NCI-H748 (cell line): ENCODE measurements at regions not wholly inside any gene's neighbourhood (a gene's known extent, or its start where the extent isn't known, plus 50 kb on each side); places are given as distances from the start of the nearest gene placed in this dataset.
"Not testable (repeated sequence)": the region's sequence is repeated elsewhere in the genome, so short reads cannot be mapped to it uniquely, and the experiment has no call there.

Experiments
- DNase-seq: peaks from one replicate; lab custom pipeline; 2025; ENCODE audit not compliant: unreplicated experiment; lab: John Stamatoyannopoulos, UW

GRCh38 chr7:98727146-98727709 lies 110.1 kb downstream of the NPTX2 start:
- no peak for DNase-seq

DNA sequence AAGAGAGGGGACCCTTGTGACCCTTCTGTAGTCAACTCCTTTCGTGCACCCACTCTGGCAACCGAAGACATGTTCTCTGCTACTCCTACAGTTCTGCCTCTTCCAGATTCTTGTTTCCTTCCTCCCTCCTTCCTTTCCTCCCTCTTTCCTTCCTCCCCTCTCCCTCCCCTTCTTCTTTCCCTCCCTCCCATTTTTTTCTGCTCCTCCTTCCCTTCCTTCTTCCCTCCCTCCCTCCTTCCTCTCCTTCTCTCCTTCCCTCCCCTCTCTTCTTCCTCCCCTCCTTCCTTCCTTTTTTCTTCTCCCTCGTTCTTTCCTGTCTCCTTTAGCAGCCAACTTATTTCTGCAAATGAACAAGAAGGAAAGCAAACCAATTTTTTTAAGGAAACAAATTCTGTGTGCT lies 111.5 kb downstream of the NPTX2 start:
- no peak for DNase-seq

DNA sequence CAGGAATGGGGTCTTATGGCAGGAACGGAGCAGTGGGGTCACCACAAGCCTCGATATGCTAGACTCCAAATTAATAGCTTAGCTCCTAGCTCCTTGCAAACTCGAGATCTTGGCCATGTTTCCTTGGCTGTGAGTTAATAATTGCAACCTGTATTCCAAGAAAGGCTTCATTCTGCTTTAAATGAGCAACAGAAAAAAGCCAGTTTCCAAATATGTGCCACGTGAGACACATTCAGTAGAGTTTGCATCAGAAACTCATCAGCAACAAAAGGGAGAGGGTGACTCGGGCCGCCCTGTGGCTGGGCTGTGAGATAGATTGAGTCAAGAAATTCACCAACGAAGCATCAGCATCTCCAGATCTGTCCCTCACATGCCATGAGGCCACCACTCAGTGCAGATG lies 112.0 kb downstream of the NPTX2 start:
- DNase-seq, result no peak

GRCh38 chr7:98730326-98730725 lies 113.2 kb downstream of the NPTX2 start:
- DNase-seq, result no peak

DNA sequence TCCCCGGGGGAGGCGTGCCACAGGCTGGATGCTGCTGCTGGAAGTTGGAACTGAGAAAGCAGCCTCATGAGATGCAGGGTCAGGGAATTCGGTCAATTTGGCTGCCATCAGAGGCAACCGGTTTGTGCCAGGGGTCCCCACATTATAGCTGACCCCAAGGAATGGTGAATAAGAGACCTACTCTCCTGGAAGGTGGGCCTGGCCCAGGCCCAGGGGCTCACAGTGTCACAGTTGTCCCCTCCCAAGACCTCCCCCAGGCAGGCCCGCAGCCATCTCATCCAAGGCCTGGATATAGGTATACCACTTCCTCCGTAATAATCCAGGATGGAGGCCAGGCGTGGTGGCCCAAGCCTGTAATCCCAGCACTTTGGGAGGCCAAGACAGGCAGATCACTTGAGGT lies 114.6 kb downstream of the NPTX2 start:
- DNase-seq, result no peak

DNA sequence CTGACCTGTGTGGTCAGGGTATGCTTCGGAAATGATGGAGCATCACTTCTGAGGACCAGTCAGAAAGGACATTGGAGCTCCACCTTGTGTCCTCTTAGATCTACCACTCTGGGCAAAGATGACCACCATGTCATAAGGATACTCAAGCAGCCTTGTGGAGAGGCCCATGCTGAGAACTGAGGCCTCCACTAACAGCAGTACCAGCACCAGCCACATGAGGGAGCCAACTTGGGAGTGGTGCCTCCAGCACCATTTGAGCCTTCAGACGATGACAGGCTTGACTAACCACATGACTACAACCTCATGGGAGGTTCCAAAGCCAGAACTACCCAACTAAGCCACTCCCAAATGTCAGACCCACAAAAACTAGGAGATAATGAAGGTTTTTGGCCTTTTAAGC lies 116.0 kb downstream of the NPTX2 start:
- DNase-seq, result peak; percentile 55

- no peak for DNase-seq
Observed at GRCh38 chr7:98735801-98736200, 118.7 kb downstream of the NPTX2 start.

GRCh38 chr7:98736461-98736860 lies 119.4 kb downstream of the NPTX2 start:
- DNase-seq, result not testable (repeated sequence)

- no peak for DNase-seq
Observed at GRCh38 chr7:98737176-98737575, 120.1 kb downstream of the NPTX2 start.

DNA sequence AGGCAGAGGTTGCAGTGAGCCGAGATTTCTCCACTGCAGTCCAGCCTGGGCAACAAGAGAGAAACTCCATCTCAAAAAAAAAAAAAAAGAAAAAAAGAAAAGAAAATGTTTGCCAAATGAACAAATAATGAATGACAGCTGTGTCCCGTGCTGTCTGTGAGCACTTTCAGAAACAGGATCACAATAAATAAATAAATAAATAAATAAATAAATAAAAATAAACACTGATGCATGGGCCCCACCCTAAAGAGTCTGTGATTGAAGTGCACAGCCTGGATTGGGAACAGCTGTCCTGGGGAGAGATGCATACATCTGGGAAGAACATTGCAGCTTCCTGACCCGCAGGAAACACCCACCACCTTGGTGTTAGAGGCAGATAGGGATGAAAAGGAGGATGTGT lies 123.6 kb downstream of the NPTX2 start:
- no peak for DNase-seq

DNA sequence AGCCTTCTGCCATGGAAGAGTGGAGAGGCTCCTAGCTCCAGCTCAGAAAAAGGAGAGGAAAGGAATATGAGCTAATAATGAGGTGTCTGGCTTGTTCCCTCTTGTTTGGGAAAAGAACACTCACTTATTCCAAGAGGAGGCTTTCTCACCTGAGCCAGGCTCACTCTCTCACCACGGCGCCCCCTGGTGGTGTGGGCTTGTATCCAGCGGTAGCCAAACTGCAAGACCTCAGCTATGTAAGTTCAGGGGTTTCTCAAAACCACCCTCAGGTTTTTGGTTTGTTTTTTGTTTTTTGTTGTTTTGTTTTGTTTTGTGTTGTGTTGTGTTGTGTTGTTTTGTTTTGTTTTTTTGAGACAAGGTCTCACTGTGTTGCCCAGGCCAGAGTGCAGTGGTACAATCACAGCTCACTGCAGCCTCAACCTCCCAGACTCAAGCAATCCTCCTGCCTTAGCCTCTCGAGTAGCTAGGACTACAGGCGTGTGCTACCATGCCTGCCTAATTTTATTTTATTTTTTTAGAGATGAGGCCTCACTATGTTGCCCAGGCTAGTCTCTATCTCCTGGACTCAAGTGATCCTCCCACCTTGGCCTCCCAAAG lies 124.0 kb downstream of the TMEM130 start:
- peak; percentile 78 for DNase-seq

DNA sequence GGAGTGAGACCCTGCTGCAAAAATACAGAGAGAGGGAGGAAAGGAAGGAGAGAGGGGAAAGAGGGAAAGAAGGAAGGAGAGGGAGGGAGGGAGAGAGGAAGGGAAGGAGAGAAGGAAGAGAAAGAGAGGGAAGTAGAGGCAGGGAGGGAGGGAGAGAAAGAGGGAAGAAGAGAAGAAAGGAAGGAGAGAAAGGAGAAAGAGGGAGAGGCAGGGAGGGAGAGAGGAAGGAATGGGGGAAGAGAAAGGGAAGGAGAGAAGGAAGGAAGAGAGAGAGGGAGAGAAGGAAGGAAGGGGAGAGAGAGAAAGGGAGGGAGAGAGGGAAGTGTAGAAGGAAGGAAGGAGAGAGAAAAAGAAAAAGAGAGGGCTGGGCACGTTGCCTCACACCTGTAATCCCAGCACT lies 121.7 kb downstream of the TMEM130 start:
- DNase-seq, result no peak

DNA sequence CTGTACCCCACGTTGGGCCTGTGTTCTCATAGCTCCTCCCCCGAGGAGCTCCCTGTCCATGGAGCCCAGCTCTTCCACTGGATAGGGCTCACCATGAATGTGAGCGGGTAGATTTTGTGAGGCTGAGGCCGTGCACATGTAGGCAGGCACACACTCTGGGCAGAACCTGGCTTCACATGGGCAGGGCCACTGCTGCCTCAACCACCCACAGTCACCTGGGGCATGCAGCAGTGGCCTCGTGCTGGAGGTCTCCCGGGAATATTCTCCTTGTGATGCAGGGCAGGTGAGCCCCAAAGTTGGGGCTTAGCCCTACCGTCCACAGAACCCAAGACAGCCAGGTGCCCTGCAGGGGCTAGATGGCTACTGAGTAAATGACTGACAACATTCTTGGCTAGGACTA lies 116.6 kb downstream of the TMEM130 start:
- no peak for DNase-seq

DNA sequence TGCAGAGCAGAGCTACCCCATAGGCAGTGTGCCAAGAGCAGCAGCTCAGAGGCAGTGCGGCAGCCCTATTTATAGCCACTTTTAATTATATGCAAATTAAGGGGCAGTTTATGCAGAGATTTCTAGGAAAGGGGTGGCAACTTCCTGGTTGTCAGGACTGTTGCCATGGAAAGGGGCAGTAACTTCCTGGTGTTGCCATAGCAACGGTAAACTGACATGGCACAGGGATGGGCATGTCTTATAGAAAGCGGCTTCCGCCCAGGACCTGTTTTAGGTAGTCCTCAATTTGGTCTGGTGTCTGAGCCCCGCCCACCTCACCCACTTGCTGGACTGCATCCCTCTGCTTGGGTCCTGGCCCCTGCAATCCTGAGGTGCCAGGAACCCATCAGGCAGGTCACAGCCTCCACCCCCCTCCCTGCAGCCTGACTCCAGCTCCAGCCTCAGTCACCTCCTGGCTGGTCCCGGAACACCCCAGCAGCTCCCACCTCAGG lies 115.8 kb downstream of the TMEM130 start:
- peak; percentile 60 for DNase-seq

DNA sequence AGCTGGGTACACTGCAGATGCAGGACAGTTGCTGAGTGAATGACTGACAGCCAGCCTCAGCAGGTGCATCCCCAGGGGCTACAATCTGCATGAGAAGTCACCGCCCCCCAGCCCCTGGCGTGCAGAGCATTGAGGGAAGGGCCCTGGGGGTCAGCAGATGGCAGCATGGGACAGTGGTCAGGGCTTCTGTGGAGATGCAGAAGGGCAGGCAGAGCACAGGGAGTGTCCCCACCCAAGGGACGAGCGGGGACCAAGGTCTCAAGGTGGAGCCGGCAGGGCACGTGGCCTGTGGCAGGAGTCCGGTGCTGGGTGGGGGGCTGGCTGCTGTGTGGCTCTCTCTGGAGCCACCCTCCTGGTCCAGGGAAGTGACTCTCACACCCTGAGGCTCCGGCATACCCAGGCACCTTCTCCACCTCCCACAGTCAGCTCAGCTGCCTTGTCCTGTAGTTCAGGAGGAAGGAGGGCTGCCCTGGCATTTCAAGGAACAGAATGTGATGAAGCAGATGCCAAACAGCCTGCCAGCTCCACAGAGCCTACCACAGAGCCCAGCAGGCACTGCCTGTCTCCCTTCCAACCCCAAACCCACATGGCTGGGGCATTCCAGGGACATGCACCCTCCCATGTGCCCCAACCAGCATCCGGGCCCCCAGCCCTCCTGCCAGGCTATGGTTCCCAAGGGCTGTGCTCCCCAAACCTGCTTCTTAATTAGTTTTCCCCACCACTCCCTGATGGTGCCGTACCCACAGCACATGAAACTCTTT lies 114.5 kb downstream of the TMEM130 start:
- DNase-seq, result peak; percentile 36

DNA sequence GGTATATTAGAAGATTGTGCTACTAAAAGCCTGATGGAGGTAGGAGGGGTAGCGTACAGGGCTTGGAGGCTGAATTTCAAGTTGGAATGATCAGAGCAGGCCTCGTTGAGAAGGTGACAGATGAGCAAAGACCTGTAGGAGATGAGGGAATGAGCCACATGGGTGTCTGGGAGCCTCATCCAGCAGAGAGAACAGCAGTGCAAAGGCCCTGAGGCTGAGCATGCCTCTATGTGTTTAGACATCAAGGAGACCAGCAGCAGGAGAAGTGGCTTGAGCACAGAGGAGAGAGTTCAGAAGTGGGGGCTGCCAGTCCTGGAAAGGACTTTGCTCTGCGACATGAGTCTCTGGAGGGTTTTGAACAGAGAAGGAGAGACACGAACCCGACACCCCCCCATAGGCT lies 111.7 kb downstream of the TMEM130 start:
- DNase-seq, result no peak

DNA sequence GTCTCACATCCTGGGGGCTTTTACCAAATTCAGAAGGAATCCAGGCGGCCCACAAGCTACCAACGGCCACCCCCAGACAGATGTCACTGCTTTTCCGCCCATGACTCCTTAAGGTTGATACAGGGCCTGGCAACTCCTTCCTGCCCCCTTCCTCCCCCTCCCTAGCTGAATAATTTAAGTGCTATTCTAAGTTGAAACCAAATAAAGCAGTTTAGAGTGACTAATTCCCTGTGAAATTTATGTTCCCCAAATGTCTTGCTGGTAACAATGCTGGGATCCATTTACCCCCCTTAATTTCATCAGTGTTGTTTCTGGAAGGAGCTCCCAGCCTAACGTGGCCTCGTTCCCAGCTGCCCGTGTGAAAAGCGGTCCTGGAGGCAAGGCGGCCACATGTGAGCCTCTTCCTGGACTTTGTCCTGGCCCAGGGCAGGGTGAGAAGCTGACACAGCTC lies 109.6 kb downstream of the TMEM130 start:
- DNase-seq, result no peak

- no peak for DNase-seq
Observed at GRCh38 chr7:98761225-98761624, 108.6 kb downstream of the TMEM130 start.

GRCh38 chr7:98762620-98763019 lies 107.2 kb downstream of the TMEM130 start:
- DNase-seq, result no peak

DNA sequence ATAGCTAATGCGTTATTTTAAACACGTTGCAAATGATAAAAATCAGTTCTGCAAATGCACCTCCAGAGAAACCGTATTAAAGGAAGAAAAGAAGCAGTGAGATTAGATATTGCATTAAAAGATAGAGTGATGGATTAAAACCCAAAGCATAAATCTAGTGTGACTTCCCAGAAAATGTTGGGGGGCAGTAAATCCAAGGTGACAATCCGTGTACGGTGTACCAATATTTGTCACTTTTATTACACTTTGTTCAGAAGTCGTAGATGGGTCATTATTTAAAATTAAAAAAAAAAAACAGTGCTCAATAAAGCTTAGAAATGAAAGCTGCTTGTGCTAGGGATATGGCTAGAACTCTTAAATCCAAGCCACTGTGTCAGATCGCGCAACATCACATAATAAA lies 106.4 kb downstream of the TMEM130 start:
- no peak for DNase-seq

DNA sequence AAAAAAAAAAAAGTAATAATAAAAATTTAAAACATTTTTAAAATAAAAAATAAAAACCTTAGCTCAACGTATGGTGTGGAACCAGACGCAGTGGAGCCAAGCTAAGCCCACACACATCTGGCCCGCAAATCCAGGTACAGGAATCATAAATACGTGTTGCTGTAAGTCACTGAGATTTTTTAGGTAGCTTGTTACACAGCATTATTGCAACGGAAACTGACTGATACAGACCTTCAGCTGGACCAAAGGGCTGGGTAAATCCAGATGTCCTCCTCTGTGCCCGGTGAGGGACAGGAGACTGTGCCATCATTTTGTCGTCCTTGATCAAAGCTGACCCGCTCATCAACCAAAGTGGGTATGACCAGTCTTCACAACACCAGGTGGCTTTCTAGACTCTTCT lies 104.9 kb downstream of the TMEM130 start:
- no peak for DNase-seq

GRCh38 chr7:98770085-98770484 lies 99.7 kb downstream of the TMEM130 start:
- not testable (repeated sequence) for DNase-seq
